ENCODE measurements at regions not wholly inside any gene's neighbourhood (a gene's known extent, or its start where the extent isn't known, plus 50 kb on each side); places are given as distances from the start of the nearest gene placed in this dataset.
"Not testable (repeated sequence)": the region's sequence is repeated elsewhere in the genome, so short reads cannot be mapped to it uniquely, and the experiment has no call there.

GRCh38 chr1:30005972-30006619 is 717.3 kb downstream of the MATN1 start:
- TF ChIP-seq, protein P1, sequence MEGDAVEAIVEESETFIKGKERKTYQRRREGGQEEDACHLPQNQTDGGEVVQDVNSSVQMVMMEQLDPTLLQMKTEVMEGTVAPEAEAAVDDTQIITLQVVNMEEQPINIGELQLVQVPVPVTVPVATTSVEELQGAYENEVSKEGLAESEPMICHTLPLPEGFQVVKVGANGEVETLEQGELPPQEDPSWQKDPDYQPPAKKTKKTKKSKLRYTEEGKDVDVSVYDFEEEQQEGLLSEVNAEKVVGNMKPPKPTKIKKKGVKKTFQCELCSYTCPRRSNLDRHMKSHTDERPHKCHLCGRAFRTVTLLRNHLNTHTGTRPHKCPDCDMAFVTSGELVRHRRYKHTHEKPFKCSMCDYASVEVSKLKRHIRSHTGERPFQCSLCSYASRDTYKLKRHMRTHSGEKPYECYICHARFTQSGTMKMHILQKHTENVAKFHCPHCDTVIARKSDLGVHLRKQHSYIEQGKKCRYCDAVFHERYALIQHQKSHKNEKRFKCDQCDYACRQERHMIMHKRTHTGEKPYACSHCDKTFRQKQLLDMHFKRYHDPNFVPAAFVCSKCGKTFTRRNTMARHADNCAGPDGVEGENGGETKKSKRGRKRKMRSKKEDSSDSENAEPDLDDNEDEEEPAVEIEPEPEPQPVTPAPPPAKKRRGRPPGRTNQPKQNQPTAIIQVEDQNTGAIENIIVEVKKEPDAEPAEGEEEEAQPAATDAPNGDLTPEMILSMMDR (IDR thresholded peaks at IDR 0.05; ENCODE audit: insufficient read depth, low read depth, low read length, missing control alignments), result no peak
- no peak overlapping the region for H3K4me3 ChIP-seq (ENCODE audit: low read length)
- peak; percentile 43 for DNase-seq (ENCODE audit: low read depth)

- TF ChIP-seq, protein P1 (IDR thresholded peaks at IDR 0.05; ENCODE audit: insufficient read depth, low read depth, low read length, missing control alignments), result no peak
- DNase-seq (ENCODE audit: low read depth), result no peak
- H3K4me3 ChIP-seq (ENCODE audit: low read length), result no peak overlapping the region
These were observed 721.7 kb downstream of the MATN1 start for GRCh38 chr1:30001732-30002039.

- DNase-seq (ENCODE audit: low read depth), result no peak
- H3K4me3 ChIP-seq (ENCODE audit: low read length), result no peak overlapping the region
- TF ChIP-seq, protein P1 (IDR thresholded peaks at IDR 0.05; ENCODE audit: insufficient read depth, low read depth, low read length, missing control alignments), result no peak
These were observed 722.2 kb downstream of the MATN1 start for GRCh38 chr1:30001011-30001731.

DNA sequence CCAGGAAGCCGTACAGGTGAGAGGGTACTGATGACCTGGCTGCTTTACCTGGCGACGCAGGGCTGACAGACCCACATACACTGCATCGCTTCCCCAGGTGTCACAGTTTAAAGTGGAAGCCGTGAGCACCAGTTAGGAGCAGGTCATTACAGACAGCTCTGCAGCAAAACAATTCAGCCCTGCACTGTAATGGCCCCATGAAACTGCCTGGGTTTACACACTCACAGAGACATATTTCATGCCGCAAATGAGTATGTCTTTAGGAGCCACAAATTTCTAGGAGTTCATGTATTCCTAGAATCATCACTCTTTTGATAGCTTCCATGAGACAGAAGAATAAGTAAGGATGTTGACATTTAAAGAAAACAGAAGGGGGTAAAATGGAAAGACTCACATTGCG is 723.1 kb downstream of the MATN1 start:
- DNase-seq (ENCODE audit: low read depth), result no peak
- no peak overlapping the region for H3K4me3 ChIP-seq (ENCODE audit: low read length)
- TF ChIP-seq, protein P1 (IDR thresholded peaks at IDR 0.05; ENCODE audit: insufficient read depth, low read depth, low read length, missing control alignments), result no peak

DNA sequence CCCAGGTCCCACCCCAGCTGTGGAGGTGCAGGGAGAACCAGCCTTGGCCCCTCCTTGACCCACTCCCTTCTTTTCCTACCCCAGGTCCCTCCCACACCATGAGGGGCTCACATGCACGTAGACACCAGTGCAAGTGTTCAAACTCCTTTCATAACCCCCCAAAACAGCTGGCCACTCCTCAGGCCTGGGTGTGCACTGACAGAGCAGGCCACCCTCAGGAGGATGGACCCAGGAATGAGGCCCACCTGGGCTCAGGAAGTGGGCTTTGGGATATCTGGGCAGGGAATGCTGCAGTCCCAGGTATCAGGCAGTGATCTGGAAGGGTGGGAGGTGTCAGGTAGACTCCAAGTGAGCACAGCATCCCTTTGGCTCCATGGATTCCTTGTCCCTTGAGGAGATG is 723.8 kb downstream of the MATN1 start:
- no peak overlapping the region for H3K4me3 ChIP-seq (ENCODE audit: low read length)
- TF ChIP-seq, protein P1 (IDR thresholded peaks at IDR 0.05; ENCODE audit: insufficient read depth, low read depth, low read length, missing control alignments), result no peak
- no peak for DNase-seq (ENCODE audit: low read depth)

- DNase-seq (ENCODE audit: low read depth), result no peak
- TF ChIP-seq, protein P1 (IDR thresholded peaks at IDR 0.05; ENCODE audit: insufficient read depth, low read depth, low read length, missing control alignments), result no peak
- H3K4me3 ChIP-seq (ENCODE audit: low read length), result no peak overlapping the region
These were observed 724.7 kb downstream of the MATN1 start for GRCh38 chr1:29998686-29999085.

DNA sequence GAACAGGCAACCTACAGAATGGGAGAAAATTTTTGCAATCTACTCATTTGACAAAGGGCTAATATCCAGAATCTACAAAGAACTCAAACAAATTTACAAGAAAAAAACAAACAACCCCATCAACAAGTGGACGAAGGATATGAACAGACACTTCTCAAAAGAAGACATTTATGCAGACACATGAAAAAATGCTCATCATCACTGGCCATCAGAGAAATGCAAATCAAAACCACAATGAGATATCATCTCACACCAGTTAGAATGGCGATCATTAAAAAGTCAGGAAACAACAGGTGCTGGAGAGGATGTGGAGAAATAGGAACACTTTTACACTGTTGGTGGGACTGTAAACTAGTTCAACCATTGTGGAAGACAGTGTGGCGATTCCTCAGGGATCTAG is 725.6 kb downstream of the MATN1 start:
- DNase-seq (ENCODE audit: low read depth); H3K4me3 ChIP-seq (ENCODE audit: low read length): not testable (repeated sequence)

Data from epithelial cell of esophagus (primary cell).